SKM-1 treated with dmso at 0.1 percent for 144 hours (cell line): ENCODE measurements at regions not wholly inside any gene's neighbourhood (a gene's known extent, or its start where the extent isn't known, plus 50 kb on each side); places are given as distances from the start of the nearest gene placed in this dataset.
A peak's percentile ranks its signal among the peaks of the same experiment; 100 is the strongest.
"Not testable (repeated sequence)": the region's sequence is repeated elsewhere in the genome, so short reads cannot be mapped to it uniquely, and the experiment has no call there.

Experiments used
- DNase-seq: peaks from one replicate; lab custom pipeline; 2025; ENCODE audit not compliant: unreplicated experiment; lab: John Stamatoyannopoulos, UW

DNA sequence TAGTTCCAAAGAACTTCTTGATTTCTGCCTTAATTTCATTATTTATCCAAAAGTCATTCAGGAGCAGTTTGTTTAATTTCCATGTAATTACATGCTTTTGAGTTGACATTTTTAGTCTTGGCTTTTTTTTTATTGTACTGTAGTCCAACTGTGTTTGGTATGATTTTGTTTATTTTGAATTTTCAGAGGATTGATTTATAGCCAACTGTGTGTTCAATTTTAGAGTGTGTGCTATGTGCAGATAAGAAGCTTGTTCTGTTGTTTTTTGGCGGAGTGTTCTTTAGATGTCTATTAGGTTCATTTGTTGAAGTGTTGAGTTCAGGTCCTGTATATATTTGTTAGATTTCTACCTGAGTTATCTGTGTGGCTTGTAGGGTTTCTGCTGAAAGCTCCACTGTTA lies 533.6 kb downstream of the TRAM1L1 start:
- DNase-seq = no peak

GRCh38 chr4:116547632-116548031 lies 537.7 kb downstream of the TRAM1L1 start:
- DNase-seq = no peak

DNA sequence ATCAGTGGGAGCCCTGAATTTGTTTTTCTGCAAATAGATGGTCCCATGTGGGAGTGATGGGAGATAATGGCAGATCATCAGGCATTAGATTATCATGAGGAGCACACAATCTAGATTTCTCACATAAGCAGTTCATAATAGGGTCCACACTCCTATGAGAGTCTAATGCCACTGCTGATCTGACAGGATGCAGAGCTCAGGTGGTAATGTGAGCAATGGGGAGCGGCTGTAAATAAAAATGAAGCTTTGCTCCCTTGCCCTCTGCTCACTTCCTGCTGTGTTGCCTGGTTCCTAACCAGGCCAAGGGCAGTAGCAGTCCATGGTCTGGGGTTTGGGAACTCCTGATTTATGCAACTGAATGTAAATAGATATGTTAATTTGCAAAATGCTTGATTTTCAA lies 538.6 kb downstream of the TRAM1L1 start:
- DNase-seq = no peak

DNA sequence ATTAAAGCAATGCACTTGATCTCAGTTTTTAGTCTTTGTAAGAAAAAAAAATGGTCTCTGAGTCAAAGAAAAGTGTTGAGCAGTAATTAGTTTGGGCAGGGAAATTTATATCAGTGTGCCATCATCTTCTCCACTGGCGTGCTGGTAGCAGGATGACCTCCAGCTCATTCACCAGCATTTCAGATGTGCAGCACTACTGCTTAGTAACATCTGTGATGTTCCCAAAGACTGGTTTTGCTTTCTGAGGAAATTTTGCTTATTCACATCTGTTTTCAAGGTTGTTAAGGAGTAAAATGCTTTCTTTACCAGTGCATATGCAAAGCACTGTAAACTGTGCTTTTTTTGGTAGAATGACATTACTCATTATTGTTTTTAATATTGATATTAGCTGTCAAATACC lies 540.4 kb downstream of the TRAM1L1 start:
- no peak for DNase-seq

GRCh38 chr4:116539744-116540143 lies 545.6 kb downstream of the TRAM1L1 start:
- no peak for DNase-seq

DNA sequence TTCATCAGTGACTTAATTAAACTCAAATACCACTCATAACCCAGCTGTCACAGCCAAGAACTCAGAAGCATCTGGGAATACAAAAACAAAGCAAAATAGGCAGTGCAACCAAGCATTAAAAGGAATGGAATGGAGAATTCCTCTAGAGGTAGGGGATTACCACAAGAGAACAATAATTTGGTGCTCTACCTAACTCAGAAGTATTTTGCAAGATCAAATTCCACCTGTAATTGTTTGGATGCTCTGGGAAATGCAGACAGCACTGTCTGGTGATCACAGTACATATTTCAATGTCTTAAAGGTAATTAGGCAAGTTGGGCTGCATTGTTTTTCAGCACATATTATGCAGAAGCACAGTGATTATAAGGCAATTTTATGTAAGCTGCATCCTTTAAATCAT lies 547.5 kb downstream of the TRAM1L1 start:
- DNase-seq = no peak

DNA sequence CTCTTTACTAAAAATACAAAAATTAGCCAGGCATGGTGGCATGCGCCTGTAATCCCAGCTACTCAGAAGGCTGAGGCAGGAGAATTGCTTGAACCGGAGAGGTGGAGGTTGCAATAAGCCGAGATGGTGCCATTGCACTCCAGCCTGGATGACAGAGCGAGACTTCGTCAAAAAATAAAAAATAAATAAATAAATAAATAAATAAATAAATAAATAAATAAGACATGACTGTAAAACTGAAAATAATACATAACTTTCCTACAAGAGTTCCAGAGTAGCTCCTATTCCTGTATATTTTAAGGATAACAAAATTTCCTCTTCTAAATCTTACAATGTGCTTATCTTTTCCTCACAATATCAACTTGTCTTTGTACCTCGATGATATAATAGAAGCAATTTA lies 549.4 kb downstream of the TRAM1L1 start:
- not testable (repeated sequence) for DNase-seq

- DNase-seq = peak; percentile 59
These were observed 553.5 kb downstream of the TRAM1L1 start for GRCh38 chr4:116531870-116532269.

GRCh38 chr4:116531026-116531425 lies 554.4 kb downstream of the TRAM1L1 start:
- no peak for DNase-seq

DNA sequence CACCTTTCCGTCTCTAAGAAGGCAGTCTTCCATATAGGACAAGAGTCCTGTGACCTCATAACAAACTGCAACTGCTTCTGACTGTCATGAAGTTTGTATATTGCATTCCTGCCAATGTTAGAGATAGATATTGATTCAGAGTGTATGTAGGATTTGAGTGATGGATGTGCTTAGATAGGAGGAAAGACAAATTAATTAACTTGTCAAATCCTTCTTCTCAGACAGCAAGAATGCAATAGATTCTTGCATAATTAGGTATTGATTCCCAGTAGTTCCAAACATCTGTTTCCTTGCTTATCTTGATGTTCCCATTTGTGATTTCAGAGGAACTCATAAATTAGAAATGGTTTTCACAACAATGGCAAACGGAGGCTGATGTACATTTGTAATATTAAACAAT lies 555.3 kb downstream of the TRAM1L1 start:
- DNase-seq = no peak

GRCh38 chr4:116529129-116529528 lies 556.2 kb downstream of the TRAM1L1 start:
- DNase-seq = no peak

DNA sequence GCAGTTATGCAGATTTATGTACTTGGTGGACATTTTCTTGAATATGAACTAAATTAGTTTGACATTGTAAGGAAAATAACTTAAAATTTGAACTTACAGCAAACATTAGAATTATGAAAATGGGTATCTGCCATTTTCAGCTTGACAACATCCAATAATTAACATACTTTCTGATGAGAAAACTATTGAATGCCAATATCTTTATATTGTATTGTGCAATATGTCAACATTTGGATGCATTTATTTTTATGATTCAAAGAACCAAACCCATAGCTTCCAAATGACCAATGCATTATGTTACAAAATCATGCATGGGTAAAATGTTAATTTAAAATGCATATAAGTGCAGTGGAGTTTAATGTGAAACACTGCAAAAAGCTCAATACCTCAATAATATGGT lies 562.5 kb downstream of the TRAM1L1 start:
- DNase-seq = no peak

DNA sequence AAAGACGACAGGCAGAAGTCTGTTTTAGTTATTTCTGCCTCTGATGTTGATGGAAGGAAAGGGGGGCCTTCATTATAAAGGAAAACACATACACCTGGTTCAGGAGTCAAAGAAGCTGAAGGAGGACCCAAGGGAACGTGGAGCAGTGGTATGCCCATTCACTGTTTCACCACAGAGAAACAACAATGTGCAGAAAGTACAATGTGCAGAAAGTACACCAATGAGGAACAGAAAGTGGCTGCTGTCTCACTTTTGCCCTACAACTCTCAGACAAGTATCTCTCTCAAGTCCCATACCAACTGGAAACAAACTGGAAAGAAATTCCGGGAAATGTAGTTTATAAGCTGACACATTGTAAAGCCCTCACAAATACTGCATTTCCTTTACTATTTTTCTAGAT lies 564.5 kb downstream of the TRAM1L1 start:
- DNase-seq = no peak

DNA sequence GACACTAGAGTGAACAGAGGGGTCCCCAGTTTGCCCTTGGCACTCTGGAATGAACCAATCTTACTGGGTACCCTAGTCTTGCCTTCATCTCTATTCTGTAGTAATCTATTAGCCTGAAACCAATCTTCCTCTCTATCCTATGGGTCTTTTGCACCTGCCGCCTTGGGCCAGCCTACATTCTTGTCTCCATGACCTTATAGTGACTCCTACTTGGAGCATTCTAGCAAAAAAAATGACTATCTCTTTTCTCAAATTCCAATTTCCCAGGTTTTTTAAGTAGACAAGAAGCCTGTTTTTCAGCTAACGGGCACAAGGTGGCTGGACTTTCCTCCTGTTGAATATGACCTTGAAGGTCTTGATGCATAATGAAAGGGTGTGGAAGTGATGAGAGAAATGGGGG lies 568.7 kb downstream of the TRAM1L1 start:
- DNase-seq = no peak

DNA sequence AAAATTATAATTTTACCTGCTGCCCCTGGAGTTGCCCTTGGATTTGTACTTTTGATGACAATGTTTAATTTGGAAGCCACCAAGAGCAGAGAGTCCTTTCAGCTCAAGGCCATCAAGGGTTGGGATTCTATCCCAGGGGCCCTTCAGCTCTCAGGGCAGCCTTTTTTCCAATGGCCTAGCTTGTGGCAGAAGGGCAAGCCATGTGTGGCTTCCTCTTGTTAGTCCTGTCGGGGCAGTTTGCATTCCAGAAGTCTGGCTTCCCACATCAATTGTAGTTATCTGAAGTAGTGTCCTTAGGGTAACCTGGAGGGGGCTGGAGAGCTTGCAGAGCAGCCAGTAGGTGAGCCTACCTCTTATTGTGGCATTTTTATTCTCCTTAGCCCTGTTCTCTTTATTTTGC lies 569.4 kb downstream of the TRAM1L1 start:
- no peak for DNase-seq

GRCh38 chr4:116512552-116512951 lies 572.8 kb downstream of the TRAM1L1 start:
- DNase-seq = no peak

- no peak for DNase-seq
These were observed 583.4 kb downstream of the TRAM1L1 start for GRCh38 chr4:116501954-116502353.

DNA sequence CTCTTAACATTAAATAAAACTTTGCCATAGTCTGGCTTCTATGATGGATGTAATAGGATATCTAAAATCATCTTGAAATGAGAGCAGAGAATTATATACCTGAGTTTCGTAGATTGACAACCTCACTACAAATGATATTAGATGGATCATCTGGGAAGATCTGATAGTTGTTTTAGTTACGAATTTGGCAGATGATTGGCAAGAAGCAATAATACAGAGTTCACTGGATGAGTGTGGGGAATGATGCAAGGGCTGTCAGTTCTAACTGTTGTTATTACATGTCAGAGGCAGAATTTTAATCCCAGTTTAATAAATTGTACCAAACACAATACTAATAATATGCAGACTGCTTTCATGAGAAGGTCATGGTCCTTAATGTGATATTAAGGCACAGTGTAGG lies 585.2 kb downstream of the TRAM1L1 start:
- DNase-seq = no peak

DNA sequence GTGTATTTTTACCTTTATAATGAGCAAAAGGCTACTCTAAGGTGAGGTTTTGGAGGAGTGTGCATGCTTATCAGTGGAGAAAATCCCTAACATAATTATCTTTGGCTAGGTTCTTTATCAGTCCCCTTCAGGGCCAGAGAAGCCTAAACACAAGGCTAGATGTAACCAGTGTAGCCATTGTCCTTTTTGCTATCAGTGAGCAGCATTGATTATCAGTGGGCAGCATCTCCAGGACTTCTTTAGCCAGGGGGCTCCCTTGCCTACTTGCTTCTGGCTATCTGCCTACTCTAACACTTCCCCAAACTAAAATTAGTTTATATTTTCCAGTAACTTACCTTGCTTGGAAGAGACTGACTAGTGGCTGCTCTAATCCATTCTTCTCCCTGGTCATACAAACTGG lies 595.6 kb downstream of the TRAM1L1 start:
- no peak for DNase-seq

GRCh38 chr4:116486401-116486800 lies 599.0 kb downstream of the TRAM1L1 start:
- DNase-seq = no peak

DNA sequence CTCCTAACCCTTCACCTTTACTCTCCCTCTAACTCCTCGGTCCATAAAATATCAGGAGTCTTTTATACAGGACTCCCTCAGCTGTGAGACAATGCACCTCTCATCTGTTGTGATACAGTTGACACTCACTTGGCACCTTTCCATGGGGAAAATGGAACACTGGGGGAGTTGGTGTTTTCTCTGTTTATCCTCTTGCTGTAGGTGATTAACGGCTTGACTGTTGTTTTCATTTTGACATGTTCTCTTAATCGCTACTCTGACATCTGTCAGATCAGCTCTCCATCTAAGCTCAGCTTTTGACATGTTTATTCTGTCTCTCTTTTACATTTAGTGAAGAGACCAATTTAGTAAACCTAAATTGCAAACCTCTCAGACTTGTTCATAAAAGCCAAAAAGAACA lies 604.8 kb downstream of the TRAM1L1 start:
- no peak for DNase-seq

DNA sequence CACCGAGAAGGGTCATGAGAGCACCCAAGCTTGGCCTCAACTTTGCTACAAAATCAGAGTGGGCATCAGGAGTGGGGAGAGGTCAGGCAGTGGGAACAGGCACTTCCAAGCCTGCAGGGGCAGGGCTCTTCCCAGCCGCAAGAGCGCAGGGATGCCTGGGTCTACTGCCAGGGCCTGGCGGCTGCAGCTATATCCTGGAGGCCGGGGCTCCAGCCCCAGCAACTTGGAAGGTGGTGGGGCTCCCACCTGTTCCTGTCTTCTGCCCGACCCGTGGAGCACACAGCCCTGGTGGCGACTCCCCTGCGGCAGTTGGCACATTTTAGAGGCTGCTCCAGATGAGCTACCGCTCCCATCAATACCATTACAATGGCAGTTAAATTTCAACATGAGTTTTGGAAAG lies 607.0 kb downstream of the TRAM1L1 start:
- DNase-seq = no peak

DNA sequence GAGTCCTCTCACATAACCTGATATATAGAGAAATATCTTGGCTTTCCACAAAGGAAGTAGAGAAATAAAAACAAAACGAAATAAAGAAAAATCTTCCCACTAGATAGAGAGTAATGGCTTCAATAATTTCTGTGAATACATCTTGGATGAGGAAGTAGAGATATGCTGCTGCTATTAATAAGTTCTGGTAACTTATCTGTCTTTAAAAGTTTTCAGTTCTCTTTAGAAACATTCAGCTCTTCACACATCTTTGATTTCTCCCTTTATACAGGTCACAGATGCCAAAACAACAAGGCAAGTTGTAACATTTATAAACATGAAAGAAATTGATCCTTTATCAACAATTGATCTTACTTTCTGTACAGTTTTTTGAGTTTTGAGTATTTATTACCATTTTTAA lies 615.8 kb downstream of the TRAM1L1 start:
- DNase-seq = no peak

- DNase-seq = no peak
These were observed 632.2 kb downstream of the TRAM1L1 start for GRCh38 chr4:116453127-116453526.
